Stimulated activated CD4-positive, alpha-beta T cell treated with anti-CD3 and anti-CD28 coated beads, Interleukin-1b, Interleukin-23, amount 100 ng/mL, for 24 hours (primary cell): ENCODE measurements at regions not wholly inside any gene's neighbourhood (a gene's known extent, or its start where the extent isn't known, plus 50 kb on each side); places are given as distances from the start of the nearest gene placed in this dataset.

Experiments used
- DNase-seq, 4 experiments: peaks; one replicate each; pipeline ENCODE4 v3.0.0-alpha.2; 2020; ENCODE audit warnings: low read depth in 4 of 4, low spot score in 1 of 4

GRCh38 chr2:18749912-18750526 is 160.7 kb upstream of the NT5C1B start:
- peak in 3 of 4 experiments; percentile 1 to 22 (median 1) for DNase-seq

- no peak for DNase-seq
Measured at GRCh38 chr2:18745431-18746272, 156.3 kb upstream of the NT5C1B start.

- DNase-seq = no peak
Measured at GRCh38 chr2:18741895-18742732, 152.7 kb upstream of the NT5C1B start.

- no peak for DNase-seq
Measured at GRCh38 chr2:18741191-18741590, 151.8 kb upstream of the NT5C1B start.

DNA sequence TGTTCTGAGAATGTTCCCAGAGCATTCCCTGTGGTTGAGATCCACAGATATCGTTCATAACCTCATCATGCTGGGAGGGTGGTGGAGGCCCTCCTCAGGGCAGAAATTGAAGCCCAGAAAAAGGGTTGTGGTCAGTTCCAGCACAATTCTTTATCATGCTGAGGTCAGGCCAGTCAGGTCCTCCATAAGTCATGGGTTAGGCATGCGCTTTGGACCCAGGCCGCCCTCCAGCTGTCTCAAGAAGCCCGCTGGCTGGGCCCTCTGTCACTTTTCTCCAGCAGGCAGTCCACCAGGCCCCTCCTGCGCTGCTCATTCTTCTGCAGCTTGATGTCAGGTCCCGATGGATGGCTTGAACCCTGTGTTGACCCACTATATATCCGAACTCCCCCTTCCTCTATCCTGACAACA is 151.1 kb upstream of the NT5C1B start:
- DNase-seq = no peak

GRCh38 chr2:18731666-18732065 is 142.3 kb upstream of the NT5C1B start:
- DNase-seq = no peak

DNA sequence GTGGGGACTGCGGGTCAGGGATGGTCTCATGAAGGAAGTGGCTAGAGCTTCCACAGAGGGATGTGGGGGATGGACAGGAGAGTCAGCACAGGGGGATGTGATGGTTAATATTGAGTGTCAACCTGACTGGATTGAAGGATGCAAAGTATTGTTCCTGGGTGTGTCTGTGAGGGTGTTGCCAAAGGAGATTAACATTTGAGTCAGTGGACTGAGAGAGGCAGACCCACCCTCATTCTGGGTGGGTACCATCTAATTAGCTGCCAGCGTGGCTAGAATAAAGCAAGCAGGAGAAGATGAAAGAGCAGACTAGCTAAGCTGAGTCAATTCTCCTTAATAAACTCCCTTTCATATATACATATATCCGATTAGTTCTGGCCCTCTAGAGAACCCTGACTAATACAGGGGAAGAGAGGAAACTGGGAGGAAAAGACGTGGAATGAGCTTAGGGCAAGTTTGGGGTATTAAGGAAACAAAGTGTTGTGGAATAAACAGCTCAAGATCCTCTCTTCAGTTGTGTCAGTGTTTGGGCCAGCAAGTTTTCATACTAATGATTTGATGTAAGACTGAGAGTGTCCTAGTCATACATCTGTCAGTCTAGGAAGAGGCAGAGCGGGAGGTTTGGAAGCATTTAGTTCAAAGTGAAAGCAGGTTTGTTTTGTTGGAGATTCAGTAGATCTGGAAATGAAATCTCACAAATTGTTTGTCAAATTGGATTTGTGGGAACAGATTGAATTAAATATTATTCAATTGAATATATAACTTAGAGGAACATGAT is 135.2 kb upstream of the NT5C1B start:
- DNase-seq = no peak

GRCh38 chr2:18723219-18723618 is 133.8 kb upstream of the NT5C1B start:
- DNase-seq = no peak

GRCh38 chr2:18722101-18722500 is 132.7 kb upstream of the NT5C1B start:
- no peak for DNase-seq

DNA sequence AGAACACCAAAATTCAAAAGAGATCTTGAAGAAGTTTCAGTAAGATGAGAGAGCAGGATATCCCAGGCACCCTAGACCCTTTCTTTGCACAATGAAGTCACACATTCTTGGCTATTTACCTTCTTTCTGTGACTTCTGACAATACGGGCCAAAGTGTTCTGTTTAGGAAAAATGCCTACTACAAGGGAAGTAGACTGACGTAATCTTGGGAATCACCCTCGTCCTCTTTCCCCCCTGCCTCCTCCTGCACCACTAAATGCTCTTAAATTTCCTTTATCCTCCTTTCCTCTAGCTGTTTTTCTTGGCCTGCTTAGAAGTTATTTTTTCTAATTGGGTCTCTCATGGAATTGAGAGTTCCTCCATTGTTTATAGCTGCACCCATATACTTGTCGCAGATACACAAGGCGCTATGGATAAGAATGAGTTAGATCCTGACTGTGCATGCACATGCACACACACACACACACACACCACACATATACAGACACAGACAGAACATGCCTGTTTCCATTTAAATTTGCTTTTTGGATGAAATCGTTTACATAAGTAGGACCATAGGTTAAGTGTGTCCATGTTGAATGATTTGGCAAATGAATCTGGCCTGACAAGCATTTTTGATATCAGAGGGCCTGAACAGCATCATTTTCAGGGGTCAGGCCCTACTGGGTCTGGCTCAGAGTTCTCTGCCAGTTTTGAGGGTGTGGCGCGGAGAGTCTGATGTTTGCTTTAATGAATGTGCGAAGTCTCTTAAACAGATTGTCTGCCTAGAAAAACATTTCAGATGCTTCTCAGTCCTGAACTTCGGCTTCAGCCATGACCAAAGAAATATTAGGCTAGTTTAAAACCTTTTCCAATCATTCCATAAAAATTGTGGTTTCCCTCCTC is 131.9 kb upstream of the NT5C1B start:
- no peak for DNase-seq

DNA sequence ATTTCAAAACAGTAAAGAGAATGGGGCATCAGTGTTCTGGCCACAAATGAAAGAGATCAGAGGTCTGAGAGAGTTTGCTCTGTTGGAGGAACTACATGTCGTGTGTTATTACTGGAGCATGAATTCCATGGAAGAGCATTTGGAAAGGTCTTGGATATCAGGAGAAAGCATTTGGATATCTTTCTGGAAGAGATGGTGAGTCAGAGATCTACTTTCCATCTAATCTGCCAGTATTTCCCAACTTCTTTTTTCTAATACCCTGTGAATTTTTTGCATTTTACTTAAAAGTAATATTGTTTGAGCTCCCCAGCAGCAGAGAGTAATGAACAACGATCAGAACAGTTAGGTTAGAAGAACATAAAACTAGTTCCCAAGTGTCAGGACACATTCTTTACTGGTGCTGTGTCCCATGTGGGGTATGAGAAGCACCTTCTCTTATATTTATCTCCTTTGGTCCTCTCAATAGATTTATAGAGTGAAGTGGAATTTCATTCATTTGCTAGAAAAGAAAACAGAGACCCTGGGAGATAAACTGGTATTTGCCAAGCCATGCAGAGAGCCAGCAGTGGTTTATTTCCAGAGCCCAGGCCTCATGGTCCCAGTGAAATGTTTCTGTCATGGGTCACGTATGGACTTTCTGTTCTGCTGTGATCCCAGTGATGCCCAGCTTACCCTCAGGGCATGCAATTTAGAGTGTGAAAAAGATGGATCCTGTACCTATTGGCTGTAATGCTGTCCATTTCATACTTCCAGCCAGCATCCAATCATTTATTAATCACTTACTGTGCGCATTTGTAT is 130.8 kb upstream of the NT5C1B start:
- DNase-seq = no peak

DNA sequence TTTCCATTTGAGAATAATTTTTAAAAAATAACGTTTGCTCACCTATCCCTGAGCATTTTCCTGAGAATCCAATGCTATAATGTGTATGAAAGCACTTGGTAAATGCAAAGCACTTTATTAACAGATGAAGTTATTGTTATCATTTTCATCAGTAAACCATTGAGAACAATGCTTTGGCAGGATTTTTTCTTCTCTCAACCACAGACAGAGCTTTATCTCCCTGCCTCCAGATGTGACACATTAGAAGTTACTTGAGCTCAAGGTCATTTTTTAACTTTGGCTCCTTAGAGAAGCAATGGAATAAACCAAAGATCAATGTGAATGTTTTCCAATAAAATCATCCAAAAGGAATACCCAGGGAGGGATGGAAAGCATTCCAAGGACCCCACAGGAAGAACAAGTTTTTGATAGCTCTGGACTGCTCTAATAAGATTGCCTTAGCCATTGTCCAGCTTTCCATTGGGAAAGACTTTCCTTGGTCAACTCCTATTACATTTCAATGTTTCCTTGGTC is 118.9 kb upstream of the NT5C1B start:
- no peak for DNase-seq

GRCh38 chr2:18706001-18706400 is 116.6 kb upstream of the NT5C1B start:
- DNase-seq = no peak

GRCh38 chr2:18704276-18704675 is 114.9 kb upstream of the NT5C1B start:
- no peak for DNase-seq

GRCh38 chr2:18703555-18703954 is 114.2 kb upstream of the NT5C1B start:
- no peak for DNase-seq

DNA sequence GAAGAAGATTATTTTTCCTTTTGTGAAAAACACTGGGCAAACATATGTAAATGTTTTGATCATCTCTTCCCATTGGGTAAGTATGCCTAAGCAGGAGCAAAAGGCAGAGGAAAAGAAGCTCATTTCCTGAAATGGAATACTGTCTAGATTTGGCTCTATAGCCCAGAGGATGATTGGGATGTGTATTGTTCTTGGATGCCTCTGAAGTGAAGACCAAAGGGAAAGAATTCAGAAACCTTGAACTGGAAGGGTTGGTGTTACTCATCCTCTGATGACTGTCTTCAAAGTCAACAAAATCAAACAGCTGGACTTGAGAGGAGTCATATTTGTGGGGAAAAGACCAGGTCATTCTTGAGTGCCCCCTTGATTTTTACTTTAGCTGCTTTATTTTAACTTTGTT is 112.6 kb upstream of the NT5C1B start:
- DNase-seq = no peak

- no peak for DNase-seq
Measured at GRCh38 chr2:18701546-18701945, 112.2 kb upstream of the NT5C1B start.

- DNase-seq = no peak
Measured at GRCh38 chr2:18690342-18690741, 101.0 kb upstream of the NT5C1B start.
